ENCODE measurements at regions not wholly inside any gene's neighbourhood (a gene's known extent, or its start where the extent isn't known, plus 50 kb on each side); places are given as distances from the start of the nearest gene placed in this dataset.

DNA sequence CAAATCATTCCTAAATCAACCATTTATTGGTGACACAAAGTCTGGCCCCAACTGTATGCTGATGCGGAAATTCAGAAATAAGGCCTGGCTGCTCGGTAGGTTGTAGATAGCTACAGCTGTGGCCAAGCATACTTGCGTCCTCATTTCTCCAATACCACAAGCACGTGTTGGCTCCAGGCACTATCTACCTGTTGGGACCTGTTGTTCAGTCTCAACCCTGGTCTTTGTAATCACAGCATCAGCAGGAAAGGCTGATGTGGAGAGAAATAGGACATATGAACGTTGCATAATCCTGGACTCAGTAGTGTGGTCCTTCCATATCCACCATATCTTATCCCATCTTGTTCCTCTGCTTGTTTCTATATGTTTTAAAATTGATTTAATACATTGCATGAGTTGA lies 212.6 kb downstream of the PMAIP1 start:
- Histone ChIP-seq H3K9ac (ENCODE audit: insufficient read depth, low read depth, low read length) (no peak overlapping the region), H2AFZ (ENCODE audit: low read length) (no peak overlapping the region), H3K4me1 (ENCODE audit: insufficient read depth, low read length) (no peaks in the 10 kb centered on the region), H3K9me3 (ENCODE audit: low read length) (no peaks in the 10 kb centered on the region), H3K36me3 (replicated peaks in 1 of 2; ENCODE audit: control insufficient read depth in 1 of 2, insufficient read depth in 2 of 2, low read length in 2 of 2) (no peaks in the 10 kb centered on the region), H3K27ac (ENCODE audit: extremely low read length, insufficient read depth, low read length) (no peak overlapping the region), H3K79me2 (ENCODE audit: insufficient read depth, low read length) (no peaks in the 10 kb centered on the region), H3K4me2 (ENCODE audit: low read depth, low read length) (no peak overlapping the region), H3K27me3 (ENCODE audit: control insufficient read depth in 1 of 2, insufficient read depth in 2 of 2, low read length in 2 of 2) (no peaks in the 10 kb centered on the region), H3K4me3 (replicated peaks in 1 of 3; ENCODE audit: insufficient read depth in 1 of 3, low read depth in 2 of 3, low read length in 3 of 3) (no peak overlapping the region), H4K20me1 (ENCODE audit: insufficient read depth, low read length) (no peaks in the 10 kb centered on the region)
- POLR2A ChIA-PET: no interaction called here
- FAIRE-seq (no peak), DNase-seq (ENCODE audit: low spot score) (no peak), ATAC-seq (no peak)
- BruUV-seq (replicated peaks): no TSS peak
- CTCF ChIA-PET (ENCODE audit: low intra/inter-chr PET ratio, low total read pairs): no interaction called here
- WGBS (ENCODE audit: low lambda C conversion rate): 30% methylated on average over 5 of the region's 5 CpGs
- intact Hi-C loops (cut with micrococcal nuclease; ENCODE audit: unreplicated experiment) (no loop called here), in situ Hi-C loops (cut with HindIII; ENCODE audit: extremely low pct_ligation_motif_present, low pct_unique_long_range_greater_than_20kb) (no loop called here)
- TF ChIP-seq CAMTA2 (CRISPR knock-in tag; IDR thresholded peaks at IDR 0.05; ENCODE audit: borderline replicate concordance): no peak
- no peak for TF ChIP-seq LRRFIP1 (CRISPR knock-in tag; conservative IDR thresholded peaks at IDR 0.05)
- TF ChIP-seq TEAD2 (CRISPR knock-in tag; IDR thresholded peaks at IDR 0.05): no peak
- TF ChIP-seq CREBL2 (CRISPR knock-in tag; IDR thresholded peaks at IDR 0.05; ENCODE audit: borderline replicate concordance): no peak
- no peak for TF ChIP-seq ZNF556 (CRISPR knock-in tag; IDR thresholded peaks at IDR 0.05; ENCODE audit: borderline replicate concordance)
- TF ChIP-seq ZNF44 (CRISPR knock-in tag; IDR thresholded peaks at IDR 0.05): no peak
- no peak for TF ChIP-seq CENPX (CRISPR knock-in tag; IDR thresholded peaks at IDR 0.05)
- no peak for TF ChIP-seq ERF (CRISPR knock-in tag; IDR thresholded peaks at IDR 0.05)
- TF ChIP-seq, protein P1, sequence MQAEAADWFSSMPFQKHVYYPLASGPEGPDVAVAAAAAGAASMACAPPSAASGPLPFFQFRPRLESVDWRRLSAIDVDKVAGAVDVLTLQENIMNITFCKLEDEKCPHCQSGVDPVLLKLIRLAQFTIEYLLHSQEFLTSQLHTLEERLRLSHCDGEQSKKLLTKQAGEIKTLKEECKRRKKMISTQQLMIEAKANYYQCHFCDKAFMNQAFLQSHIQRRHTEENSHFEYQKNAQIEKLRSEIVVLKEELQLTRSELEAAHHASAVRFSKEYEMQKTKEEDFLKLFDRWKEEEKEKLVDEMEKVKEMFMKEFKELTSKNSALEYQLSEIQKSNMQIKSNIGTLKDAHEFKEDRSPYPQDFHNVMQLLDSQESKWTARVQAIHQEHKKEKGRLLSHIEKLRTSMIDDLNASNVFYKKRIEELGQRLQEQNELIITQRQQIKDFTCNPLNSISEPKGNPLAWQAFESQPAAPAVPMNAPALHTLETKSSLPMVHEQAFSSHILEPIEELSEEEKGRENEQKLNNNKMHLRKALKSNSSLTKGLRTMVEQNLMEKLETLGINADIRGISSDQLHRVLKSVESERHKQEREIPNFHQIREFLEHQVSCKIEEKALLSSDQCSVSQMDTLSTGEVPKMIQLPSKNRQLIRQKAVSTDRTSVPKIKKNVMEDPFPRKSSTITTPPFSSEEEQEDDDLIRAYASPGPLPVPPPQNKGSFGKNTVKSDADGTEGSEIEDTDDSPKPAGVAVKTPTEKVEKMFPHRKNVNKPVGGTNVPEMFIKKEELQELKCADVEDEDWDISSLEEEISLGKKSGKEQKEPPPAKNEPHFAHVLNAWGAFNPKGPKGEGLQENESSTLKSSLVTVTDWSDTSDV (CRISPR knock-in tag; IDR thresholded peaks at IDR 0.05): no peak
- no peak for TF ChIP-seq DRAP1 (CRISPR knock-in tag; IDR thresholded peaks at IDR 0.05)
- TF ChIP-seq THRA (CRISPR knock-in tag; IDR thresholded peaks at IDR 0.05; ENCODE audit: borderline replicate concordance): no peak
- TF ChIP-seq, protein P2, sequence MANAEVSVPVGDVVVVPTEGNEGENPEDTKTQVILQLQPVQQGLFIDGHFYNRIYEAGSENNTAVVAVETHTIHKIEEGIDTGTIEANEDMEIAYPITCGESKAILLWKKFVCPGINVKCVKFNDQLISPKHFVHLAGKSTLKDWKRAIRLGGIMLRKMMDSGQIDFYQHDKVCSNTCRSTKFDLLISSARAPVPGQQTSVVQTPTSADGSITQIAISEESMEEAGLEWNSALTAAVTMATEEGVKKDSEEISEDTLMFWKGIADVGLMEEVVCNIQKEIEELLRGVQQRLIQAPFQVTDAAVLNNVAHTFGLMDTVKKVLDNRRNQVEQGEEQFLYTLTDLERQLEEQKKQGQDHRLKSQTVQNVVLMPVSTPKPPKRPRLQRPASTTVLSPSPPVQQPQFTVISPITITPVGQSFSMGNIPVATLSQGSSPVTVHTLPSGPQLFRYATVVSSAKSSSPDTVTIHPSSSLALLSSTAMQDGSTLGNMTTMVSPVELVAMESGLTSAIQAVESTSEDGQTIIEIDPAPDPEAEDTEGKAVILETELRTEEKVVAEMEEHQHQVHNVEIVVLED (CRISPR knock-in tag; IDR thresholded peaks at IDR 0.05; ENCODE audit: borderline replicate concordance): no peak
- no peak for TF ChIP-seq ZBTB20 (CRISPR knock-in tag; IDR thresholded peaks at IDR 0.05; ENCODE audit: borderline replicate concordance, low read depth)
